ENCODE measurements at regions not wholly inside any gene's neighbourhood (a gene's known extent, or its start where the extent isn't known, plus 50 kb on each side); places are given as distances from the start of the nearest gene placed in this dataset.

- TF ChIP-seq, protein P1, sequence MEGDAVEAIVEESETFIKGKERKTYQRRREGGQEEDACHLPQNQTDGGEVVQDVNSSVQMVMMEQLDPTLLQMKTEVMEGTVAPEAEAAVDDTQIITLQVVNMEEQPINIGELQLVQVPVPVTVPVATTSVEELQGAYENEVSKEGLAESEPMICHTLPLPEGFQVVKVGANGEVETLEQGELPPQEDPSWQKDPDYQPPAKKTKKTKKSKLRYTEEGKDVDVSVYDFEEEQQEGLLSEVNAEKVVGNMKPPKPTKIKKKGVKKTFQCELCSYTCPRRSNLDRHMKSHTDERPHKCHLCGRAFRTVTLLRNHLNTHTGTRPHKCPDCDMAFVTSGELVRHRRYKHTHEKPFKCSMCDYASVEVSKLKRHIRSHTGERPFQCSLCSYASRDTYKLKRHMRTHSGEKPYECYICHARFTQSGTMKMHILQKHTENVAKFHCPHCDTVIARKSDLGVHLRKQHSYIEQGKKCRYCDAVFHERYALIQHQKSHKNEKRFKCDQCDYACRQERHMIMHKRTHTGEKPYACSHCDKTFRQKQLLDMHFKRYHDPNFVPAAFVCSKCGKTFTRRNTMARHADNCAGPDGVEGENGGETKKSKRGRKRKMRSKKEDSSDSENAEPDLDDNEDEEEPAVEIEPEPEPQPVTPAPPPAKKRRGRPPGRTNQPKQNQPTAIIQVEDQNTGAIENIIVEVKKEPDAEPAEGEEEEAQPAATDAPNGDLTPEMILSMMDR (IDR thresholded peaks at IDR 0.05): no peak
- TF ChIP-seq POLR2AphosphoS5 (IDR thresholded peaks at IDR 0.05): no peak
Observed at GRCh38 chr19:30148803-30149202, 206.8 kb downstream of the URI1 start.

Data from gastroesophageal sphincter (tissue), 3 donors.